GM12878 (cell line): ENCODE measurements at regions not wholly inside any gene's neighbourhood (a gene's known extent, or its start where the extent isn't known, plus 50 kb on each side); places are given as distances from the start of the nearest gene placed in this dataset.

Source experiments
- ATAC-seq: fragments of 200-7000 bp; cut with Tn5 transposase; 3 replicates; pipeline ENCODE4 v1.9.1; 2020; ENCODE audit warnings: mild to moderate bottlenecking, moderate library complexity
- BruUV-seq: library from RNA; stranded (reverse); fragments of 400-500 nt; replicated peaks from 2 replicates; lab custom pipeline; 2021; lab: Mats Ljungman, UMichigan
- CTCF ChIA-PET: fragments of 300-600 bp; sonication (Branson Sonifier 250); formaldehyde crosslinking; extraction: SDS; loops from one replicate; lab custom pipeline; 2021; ENCODE audit warnings: inconsistent platforms; lab: Yijun Ruan, JAX
- POLR2A ChIA-PET: fragments of 350-600 bp; formaldehyde crosslinking; extraction: SDS; loops from one replicate; lab custom pipeline; 2021; ENCODE audit warnings: inconsistent platforms; lab: Charles Lee
- RAD21 ChIA-PET: fragments of 300-600 bp; sonication (Branson Sonifier 250); formaldehyde crosslinking; loops from one replicate; lab custom pipeline; 2023; ENCODE audit warnings: antibody characterized with exemption; ENCODE audit not compliant: unreplicated experiment; lab: Charles Lee
- SMC1A ChIA-PET: fragments of 300-600 bp; sonication (Branson Sonifier 250); formaldehyde crosslinking; loops from one replicate; lab custom pipeline; 2023; ENCODE audit not compliant: unreplicated experiment, uncharacterized antibody; lab: Charles Lee
- DNase-seq: peaks from one replicate; pipeline ENCODE4 v3.0.0-alpha.2; 2011; ENCODE audit warnings: low read depth, low spot score
- FAIRE-seq: peaks from 3 replicates; lab custom pipeline; 2011; peaks lifted over from hg19 to GRCh38; lab: Jason Lieb, UNC
- H2AFZ ChIP-seq: 2 replicates; pipeline ENCODE4 v1.6.0; 2011; ENCODE audit warnings: low read depth, low read length, control low read depth; ENCODE audit not compliant: control insufficient read depth
- H3K27ac ChIP-seq: 2 replicates; pipeline ENCODE4 v1.5.1; 2011; ENCODE audit warnings: control low read depth; ENCODE audit not compliant: control insufficient read depth, insufficient read depth
- H3K27me3 ChIP-seq, 2 experiments: replicated peaks in 1 of 2; 2 replicates each; pipeline versions ENCODE4 v1.6.0 to v1.6.1; 2011; ENCODE audit warnings: low read length in 1 of 2; ENCODE audit not compliant: control insufficient read depth in 2 of 2, insufficient read depth in 2 of 2
- H3K36me3 ChIP-seq, 2 experiments: 2 replicates each; pipeline ENCODE4 v1.5.1; 2011; ENCODE audit warnings: low read length in 1 of 2; ENCODE audit not compliant: control insufficient read depth in 2 of 2, insufficient read depth in 2 of 2
- H3K4me1 ChIP-seq: 2 replicates; pipeline ENCODE4 v1.6.1; 2011; ENCODE audit warnings: mild to moderate bottlenecking, low read length, moderate library complexity, mixed read lengths; ENCODE audit not compliant: control insufficient read depth, insufficient read depth
- H3K4me2 ChIP-seq: 2 replicates; pipeline ENCODE4 v1.6.0; 2011; ENCODE audit warnings: control low read depth; ENCODE audit not compliant: control insufficient read depth, insufficient read depth
- H3K4me3 ChIP-seq: fragments of 200-600 bp; sonication (generic); 2 replicates; pipeline ENCODE4 v1.5.1; 2016
- H3K79me2 ChIP-seq: 2 replicates; pipeline ENCODE4 v1.6.0; 2011; ENCODE audit warnings: low read length; ENCODE audit not compliant: control insufficient read depth, insufficient read depth
- H3K9ac ChIP-seq: 2 replicates; pipeline ENCODE4 v1.8.0; 2011; ENCODE audit warnings: low read length, control low read depth, mixed read lengths; ENCODE audit not compliant: control insufficient read depth, insufficient read depth
- H3K9me3 ChIP-seq: replicated peaks from 3 replicates; pipeline ENCODE4 v1.5.1; 2011; ENCODE audit warnings: mild to moderate bottlenecking, low read length; ENCODE audit not compliant: control insufficient read depth, insufficient read depth
- H4K20me1 ChIP-seq: 2 replicates; pipeline ENCODE4 v1.6.0; 2011; ENCODE audit not compliant: control insufficient read depth, insufficient read depth
- ASH2L ChIP-seq: fragments of 300-600, 200-600 bp; sonication (generic); IDR thresholded peaks from 2 replicates; pipeline ENCODE4 v1.6.1; 2017; ENCODE audit warnings: low read depth, mild to moderate bottlenecking, borderline replicate concordance
- FOS ChIP-seq: IDR thresholded peaks from 3 replicates; pipeline ENCODE4 v1.6.1; 2011; ENCODE audit warnings: borderline replicate concordance; ENCODE audit not compliant: insufficient read length; ENCODE audit errors: extremely low read depth
- IKZF1 ChIP-seq: fragments of 450-650 bp; conservative IDR thresholded peaks from 2 replicates; pipeline ENCODE4 v1.6.1; 2017; ENCODE audit warnings: antibody characterized with exemption, mild to moderate bottlenecking
- NBN ChIP-seq: fragments of 450-650 bp; IDR thresholded peaks from 2 replicates; pipeline ENCODE4 v1.6.1; 2016
- NFYB ChIP-seq: IDR thresholded peaks from 2 replicates; pipeline ENCODE4 v1.6.1; 2011; ENCODE audit warnings: low read depth, mild to moderate bottlenecking, low read length, improper control_type of control experiment, moderate library complexity; ENCODE audit not compliant: insufficient read depth
- PAX5 ChIP-seq: IDR thresholded peaks from 2 replicates; pipeline ENCODE4 v1.6.1; 2011; ENCODE audit warnings: low read depth, low read length, borderline replicate concordance
- PAX8 ChIP-seq: fragments of 450-650 bp; IDR thresholded peaks from 2 replicates; pipeline ENCODE4 v1.6.1; 2017; ENCODE audit warnings: mild to moderate bottlenecking, moderate library complexity
- TAF1 ChIP-seq: IDR thresholded peaks from 2 replicates; pipeline ENCODE4 v1.6.1; 2011; ENCODE audit warnings: mild to moderate bottlenecking, low read depth, low read length, borderline replicate concordance
- YBX1 ChIP-seq: fragments of 450-650 bp; IDR thresholded peaks from 2 replicates; pipeline ENCODE4 v1.6.1; 2016; ENCODE audit warnings: antibody characterized with exemption
- ZNF274 ChIP-seq: IDR thresholded peaks from one replicate; pipeline ENCODE4 v1.8.0; 2011; ENCODE audit not compliant: insufficient read length, insufficient read depth
- WGBS: methylation state at CpG from one replicate; pipeline ENCODE4 v1.1.6; 2016; ENCODE audit warnings: low lambda C conversion rate; ENCODE audit not compliant: insufficient replicate concordance, insufficient coverage; ENCODE audit errors: missing lambda C conversion rate; 5-methylcytosine and 5-hydroxymethylcytosine counted together
- in situ Hi-C: fragments of 300-500 bp; cut with MboI; formaldehyde crosslinking; loops from 9 replicates; pipeline ENCODE4 v1.14.3; 2018; ENCODE audit warnings: mixed read lengths
- intact Hi-C: fragments of 100-400 bp; cut with micrococcal nuclease; formaldehyde crosslinking; loops from one replicate; pipeline ENCODE4 v1.14.2; 2022; ENCODE audit not compliant: unreplicated experiment
- TF ChIP-seq, protein P1 (sequence below): fragments of 450-650 bp; IDR thresholded peaks from 2 replicates; pipeline ENCODE4 v1.6.1; 2017; ENCODE audit warnings: mild to moderate bottlenecking
- TF ChIP-seq, protein P2 (sequence below): fragments of 150-350 bp; IDR thresholded peaks from 2 replicates; pipeline ENCODE4 v1.6.1; 2014; ENCODE audit warnings: mild to moderate bottlenecking, low read depth, low read length
- TF ChIP-seq, protein P3 (sequence below): fragments of 450-650 bp; IDR thresholded peaks from 2 replicates; pipeline ENCODE4 v1.6.1; 2017; ENCODE audit warnings: mild to moderate bottlenecking, moderate library complexity
- TF ChIP-seq, protein P4 (sequence below): fragments of 450-650 bp; IDR thresholded peaks from 2 replicates; pipeline ENCODE4 v1.6.1; 2018; ENCODE audit warnings: mild to moderate bottlenecking, low read depth, moderate library complexity; ENCODE audit not compliant: partially characterized antibody

DNA sequence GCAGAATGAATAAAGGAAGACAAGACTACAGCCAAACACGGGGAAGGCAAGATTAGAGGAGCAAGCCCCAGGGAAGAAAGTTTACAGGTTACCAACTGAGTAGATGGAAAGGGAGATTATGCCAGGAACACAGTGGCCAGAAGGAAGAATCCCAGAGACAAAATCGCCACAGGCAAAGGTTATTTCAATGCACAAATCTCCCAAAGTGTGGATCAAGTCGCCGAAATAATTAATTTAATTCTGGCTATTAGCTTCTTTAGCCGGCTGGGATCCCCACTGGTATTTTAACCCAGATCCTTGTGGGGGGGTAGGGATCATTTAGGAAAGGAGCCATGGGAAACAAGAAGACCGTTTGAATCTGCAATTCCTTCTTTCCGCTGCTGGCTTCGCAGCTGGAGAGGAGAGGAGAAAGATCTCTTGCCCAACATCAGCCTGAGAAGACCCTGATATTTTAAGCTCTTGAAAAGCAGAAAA is 171.0 kb downstream of the DHX15 start:
- Histone ChIP-seq H3K27me3 (no peaks in the 10 kb centered on the region; a peak in 1 of 4 replicates), H3K4me3 (no peak overlapping the region), H2AFZ (no peak overlapping the region), H3K79me2 (no peaks in the 10 kb centered on the region), H3K9ac (no peak overlapping the region), H3K4me2 (no peak overlapping the region), H3K27ac (no peak overlapping the region), H3K36me3 (no peaks in the 10 kb centered on the region), H4K20me1 (no peaks in the 10 kb centered on the region), H3K4me1 (no peaks in the 10 kb centered on the region), H3K9me3 (no peaks in the 10 kb centered on the region)
- no peak for ATAC-seq
- intact Hi-C loops (loop anchor here (10.0 kb wide), 1 partner anchor 1139 kb away; no protein-coding TSS in a partner anchor), in situ Hi-C loops (no loop called here)
- TF ChIP-seq YBX1 (no peak), ZNF274 (no peak), NFYB (no peak), TAF1 (no peak), ASH2L (no peak), FOS (no peak), NBN (no peak), PAX5 (no peak), PAX8 (no peak), IKZF1 (no peak)
- TF ChIP-seq, protein P1, sequence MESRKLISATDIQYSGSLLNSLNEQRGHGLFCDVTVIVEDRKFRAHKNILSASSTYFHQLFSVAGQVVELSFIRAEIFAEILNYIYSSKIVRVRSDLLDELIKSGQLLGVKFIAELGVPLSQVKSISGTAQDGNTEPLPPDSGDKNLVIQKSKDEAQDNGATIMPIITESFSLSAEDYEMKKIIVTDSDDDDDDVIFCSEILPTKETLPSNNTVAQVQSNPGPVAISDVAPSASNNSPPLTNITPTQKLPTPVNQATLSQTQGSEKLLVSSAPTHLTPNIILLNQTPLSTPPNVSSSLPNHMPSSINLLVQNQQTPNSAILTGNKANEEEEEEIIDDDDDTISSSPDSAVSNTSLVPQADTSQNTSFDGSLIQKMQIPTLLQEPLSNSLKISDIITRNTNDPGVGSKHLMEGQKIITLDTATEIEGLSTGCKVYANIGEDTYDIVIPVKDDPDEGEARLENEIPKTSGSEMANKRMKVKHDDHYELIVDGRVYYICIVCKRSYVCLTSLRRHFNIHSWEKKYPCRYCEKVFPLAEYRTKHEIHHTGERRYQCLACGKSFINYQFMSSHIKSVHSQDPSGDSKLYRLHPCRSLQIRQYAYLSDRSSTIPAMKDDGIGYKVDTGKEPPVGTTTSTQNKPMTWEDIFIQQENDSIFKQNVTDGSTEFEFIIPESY, result no peak
- TF ChIP-seq, protein P2, sequence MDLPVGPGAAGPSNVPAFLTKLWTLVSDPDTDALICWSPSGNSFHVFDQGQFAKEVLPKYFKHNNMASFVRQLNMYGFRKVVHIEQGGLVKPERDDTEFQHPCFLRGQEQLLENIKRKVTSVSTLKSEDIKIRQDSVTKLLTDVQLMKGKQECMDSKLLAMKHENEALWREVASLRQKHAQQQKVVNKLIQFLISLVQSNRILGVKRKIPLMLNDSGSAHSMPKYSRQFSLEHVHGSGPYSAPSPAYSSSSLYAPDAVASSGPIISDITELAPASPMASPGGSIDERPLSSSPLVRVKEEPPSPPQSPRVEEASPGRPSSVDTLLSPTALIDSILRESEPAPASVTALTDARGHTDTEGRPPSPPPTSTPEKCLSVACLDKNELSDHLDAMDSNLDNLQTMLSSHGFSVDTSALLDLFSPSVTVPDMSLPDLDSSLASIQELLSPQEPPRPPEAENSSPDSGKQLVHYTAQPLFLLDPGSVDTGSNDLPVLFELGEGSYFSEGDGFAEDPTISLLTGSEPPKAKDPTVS, result no peak
- TF ChIP-seq, protein P3, sequence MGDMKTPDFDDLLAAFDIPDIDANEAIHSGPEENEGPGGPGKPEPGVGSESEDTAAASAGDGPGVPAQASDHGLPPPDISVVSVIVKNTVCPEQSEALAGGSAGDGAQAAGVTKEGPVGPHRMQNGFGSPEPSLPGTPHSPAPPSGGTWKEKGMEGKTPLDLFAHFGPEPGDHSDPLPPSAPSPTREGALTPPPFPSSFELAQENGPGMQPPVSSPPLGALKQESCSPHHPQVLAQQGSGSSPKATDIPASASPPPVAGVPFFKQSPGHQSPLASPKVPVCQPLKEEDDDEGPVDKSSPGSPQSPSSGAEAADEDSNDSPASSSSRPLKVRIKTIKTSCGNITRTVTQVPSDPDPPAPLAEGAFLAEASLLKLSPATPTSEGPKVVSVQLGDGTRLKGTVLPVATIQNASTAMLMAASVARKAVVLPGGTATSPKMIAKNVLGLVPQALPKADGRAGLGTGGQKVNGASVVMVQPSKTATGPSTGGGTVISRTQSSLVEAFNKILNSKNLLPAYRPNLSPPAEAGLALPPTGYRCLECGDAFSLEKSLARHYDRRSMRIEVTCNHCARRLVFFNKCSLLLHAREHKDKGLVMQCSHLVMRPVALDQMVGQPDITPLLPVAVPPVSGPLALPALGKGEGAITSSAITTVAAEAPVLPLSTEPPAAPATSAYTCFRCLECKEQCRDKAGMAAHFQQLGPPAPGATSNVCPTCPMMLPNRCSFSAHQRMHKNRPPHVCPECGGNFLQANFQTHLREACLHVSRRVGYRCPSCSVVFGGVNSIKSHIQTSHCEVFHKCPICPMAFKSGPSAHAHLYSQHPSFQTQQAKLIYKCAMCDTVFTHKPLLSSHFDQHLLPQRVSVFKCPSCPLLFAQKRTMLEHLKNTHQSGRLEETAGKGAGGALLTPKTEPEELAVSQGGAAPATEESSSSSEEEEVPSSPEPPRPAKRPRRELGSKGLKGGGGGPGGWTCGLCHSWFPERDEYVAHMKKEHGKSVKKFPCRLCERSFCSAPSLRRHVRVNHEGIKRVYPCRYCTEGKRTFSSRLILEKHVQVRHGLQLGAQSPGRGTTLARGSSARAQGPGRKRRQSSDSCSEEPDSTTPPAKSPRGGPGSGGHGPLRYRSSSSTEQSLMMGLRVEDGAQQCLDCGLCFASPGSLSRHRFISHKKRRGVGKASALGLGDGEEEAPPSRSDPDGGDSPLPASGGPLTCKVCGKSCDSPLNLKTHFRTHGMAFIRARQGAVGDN, result no peak
- TF ChIP-seq, protein P4, sequence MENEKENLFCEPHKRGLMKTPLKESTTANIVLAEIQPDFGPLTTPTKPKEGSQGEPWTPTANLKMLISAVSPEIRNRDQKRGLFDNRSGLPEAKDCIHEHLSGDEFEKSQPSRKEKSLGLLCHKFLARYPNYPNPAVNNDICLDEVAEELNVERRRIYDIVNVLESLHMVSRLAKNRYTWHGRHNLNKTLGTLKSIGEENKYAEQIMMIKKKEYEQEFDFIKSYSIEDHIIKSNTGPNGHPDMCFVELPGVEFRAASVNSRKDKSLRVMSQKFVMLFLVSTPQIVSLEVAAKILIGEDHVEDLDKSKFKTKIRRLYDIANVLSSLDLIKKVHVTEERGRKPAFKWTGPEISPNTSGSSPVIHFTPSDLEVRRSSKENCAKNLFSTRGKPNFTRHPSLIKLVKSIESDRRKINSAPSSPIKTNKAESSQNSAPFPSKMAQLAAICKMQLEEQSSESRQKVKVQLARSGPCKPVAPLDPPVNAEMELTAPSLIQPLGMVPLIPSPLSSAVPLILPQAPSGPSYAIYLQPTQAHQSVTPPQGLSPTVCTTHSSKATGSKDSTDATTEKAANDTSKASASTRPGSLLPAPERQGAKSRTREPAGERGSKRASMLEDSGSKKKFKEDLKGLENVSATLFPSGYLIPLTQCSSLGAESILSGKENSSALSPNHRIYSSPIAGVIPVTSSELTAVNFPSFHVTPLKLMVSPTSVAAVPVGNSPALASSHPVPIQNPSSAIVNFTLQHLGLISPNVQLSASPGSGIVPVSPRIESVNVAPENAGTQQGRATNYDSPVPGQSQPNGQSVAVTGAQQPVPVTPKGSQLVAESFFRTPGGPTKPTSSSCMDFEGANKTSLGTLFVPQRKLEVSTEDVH, result no peak
- DNase-seq, result no peak
- no TSS peak for BruUV-seq
- ChIA-PET RAD21 (no interaction called here), SMC1A (no interaction called here), CTCF (interaction anchor here (1.3 kb wide), 1 partner anchor 10 kb away, joined by 3 read pairs; no protein-coding TSS in a partner anchor), POLR2A (no interaction called here)
- 20% methylated on average over 8 of the region's 8 CpGs for WGBS
- FAIRE-seq, result no peak
